Dedifferentiated amniotic fluid mesenchymal stem cell (primary cell): ENCODE measurements at regions not wholly inside any gene's neighbourhood (a gene's known extent, or its start where the extent isn't known, plus 50 kb on each side); places are given as distances from the start of the nearest gene placed in this dataset.
A peak's percentile ranks its signal among the peaks of the same experiment; 100 is the strongest.

Experiments used
- DNase-seq: peaks from one replicate; pipeline ENCODE4 v3.0.0-alpha.2; 2016; ENCODE audit errors: extremely low spot score

- no peak for DNase-seq
Measured at GRCh38 chr7:68424658-68425297, 1173.5 kb upstream of the AUTS2 start.

- no peak for DNase-seq
Measured at GRCh38 chr7:68425377-68425776, 1172.9 kb upstream of the AUTS2 start.

GRCh38 chr7:68429411-68430117 is 1168.7 kb upstream of the AUTS2 start:
- no peak for DNase-seq

- no peak for DNase-seq
Measured at GRCh38 chr7:68432585-68432984, 1165.7 kb upstream of the AUTS2 start.

DNA sequence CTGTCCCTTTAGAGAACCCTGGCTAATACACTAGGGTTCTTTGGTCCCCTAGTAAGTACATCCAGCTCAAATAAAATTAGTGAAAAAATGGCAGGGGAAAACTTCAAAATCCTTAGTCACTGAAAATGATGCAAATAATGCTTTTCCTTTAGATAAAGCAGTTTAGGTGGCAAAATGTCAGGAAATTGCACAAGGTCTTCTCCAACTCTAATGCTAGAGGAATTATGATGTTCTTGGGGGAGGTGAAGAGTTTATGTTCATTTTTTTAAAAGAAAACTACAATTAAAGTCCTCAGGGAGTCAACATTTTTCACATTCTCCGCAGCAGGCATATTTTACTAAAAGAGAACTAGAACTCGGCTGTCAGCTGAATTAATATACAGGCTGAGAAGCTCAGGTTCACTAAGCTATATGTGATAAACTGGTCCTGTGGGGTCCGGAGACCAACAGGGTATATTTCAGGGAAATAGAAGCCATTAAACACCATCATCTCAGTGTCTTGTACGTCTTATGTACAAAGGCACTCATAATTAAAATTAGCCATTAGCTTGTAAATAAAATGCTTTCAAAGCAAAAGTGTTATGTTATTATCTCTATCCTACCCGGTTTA is 1164.7 kb upstream of the AUTS2 start:
- peak; percentile 44 for DNase-seq

- DNase-seq, result no peak
Measured at GRCh38 chr7:68434857-68435256, 1163.4 kb upstream of the AUTS2 start.

DNA sequence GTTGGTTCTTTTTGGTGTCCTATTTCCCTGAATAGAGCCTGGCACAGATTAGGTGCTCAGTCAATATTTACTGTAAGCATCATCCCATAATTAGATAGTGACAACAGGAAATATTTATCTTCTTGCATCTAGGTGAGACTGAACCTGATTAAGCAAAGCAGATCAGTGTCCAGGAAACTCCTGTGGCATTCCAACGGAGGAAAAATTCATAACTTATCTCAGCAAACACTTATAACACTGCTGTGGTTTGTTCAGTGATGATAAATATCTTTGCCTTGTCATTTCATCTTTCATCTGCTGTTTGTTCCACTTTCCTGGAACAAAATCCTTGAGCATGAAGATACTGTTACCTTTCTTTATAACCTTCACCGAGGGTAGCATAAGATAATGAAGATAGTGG is 1160.3 kb upstream of the AUTS2 start:
- DNase-seq, result no peak

DNA sequence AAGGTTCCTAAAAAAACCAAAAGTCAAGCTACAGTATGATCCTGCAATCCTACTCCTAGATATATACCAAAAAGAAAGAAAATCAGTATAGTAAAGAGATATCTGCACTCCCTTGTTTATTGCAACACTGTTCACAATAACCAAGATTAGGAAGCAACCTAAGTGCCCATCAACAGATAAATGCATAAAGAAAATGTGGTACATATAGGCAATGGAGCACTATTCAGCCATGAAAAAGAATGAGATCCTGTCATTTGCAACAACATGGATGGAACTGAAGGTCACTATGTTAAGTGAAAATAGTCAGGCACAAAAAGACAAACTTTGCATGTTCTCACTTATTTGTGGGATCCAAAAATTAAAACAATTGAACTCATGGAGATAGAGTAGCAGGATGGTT is 1159.5 kb upstream of the AUTS2 start:
- no peak for DNase-seq

- DNase-seq, result no peak
Measured at GRCh38 chr7:68439897-68440296, 1158.4 kb upstream of the AUTS2 start.

- no peak for DNase-seq
Measured at GRCh38 chr7:68440866-68441265, 1157.4 kb upstream of the AUTS2 start.

- no peak for DNase-seq
Measured at GRCh38 chr7:68441645-68442044, 1156.6 kb upstream of the AUTS2 start.

- no peak for DNase-seq
Measured at GRCh38 chr7:68442931-68443631, 1155.2 kb upstream of the AUTS2 start.

- DNase-seq, result no peak
Measured at GRCh38 chr7:68444042-68444441, 1154.2 kb upstream of the AUTS2 start.

GRCh38 chr7:68444956-68445355 is 1153.3 kb upstream of the AUTS2 start:
- no peak for DNase-seq

GRCh38 chr7:68446183-68446582 is 1152.1 kb upstream of the AUTS2 start:
- no peak for DNase-seq

DNA sequence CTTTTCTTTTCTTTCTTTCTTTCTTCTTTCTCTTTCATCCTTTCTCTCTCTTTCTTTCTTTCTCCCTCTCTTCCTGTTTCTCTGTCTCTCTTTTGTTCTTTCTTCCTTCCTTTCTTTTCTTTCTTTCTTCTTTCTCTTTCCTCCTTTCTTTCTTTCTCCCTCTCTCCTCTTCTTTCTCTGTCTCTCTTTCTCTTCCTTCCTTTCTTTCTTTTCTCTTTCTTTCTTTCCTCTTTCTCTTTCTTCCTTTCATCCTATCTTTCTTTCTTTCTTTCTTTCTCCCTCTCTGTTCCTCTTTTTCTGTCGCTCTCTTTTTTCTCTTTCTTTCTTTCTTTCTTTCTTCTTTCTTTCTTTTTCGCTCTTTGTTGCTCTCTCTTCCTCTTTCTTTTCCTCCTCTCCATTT is 1149.2 kb upstream of the AUTS2 start:
- no peak for DNase-seq

DNA sequence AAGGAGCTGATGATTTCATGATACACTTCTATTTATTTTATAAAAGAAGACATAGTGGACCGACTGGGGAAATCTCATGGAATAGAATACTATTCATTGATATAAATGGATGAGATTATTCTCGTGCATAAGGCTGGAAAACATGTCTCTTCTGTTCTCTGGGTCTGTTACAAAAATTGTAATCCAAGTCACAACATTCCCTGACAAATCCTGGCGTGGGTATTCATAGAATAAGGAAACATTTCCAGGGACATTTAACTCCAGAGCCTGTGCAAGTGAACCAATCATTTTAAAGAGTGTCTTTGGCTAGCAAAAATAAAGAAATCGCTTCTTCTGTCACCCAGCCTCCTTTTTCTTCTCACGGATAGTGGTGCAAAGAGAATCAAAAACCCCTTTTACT is 1148.5 kb upstream of the AUTS2 start:
- no peak for DNase-seq

GRCh38 chr7:68454931-68455330 is 1143.3 kb upstream of the AUTS2 start:
- DNase-seq, result no peak

GRCh38 chr7:68456469-68456868 is 1141.8 kb upstream of the AUTS2 start:
- DNase-seq, result no peak

GRCh38 chr7:68457481-68457880 is 1140.8 kb upstream of the AUTS2 start:
- DNase-seq, result no peak

DNA sequence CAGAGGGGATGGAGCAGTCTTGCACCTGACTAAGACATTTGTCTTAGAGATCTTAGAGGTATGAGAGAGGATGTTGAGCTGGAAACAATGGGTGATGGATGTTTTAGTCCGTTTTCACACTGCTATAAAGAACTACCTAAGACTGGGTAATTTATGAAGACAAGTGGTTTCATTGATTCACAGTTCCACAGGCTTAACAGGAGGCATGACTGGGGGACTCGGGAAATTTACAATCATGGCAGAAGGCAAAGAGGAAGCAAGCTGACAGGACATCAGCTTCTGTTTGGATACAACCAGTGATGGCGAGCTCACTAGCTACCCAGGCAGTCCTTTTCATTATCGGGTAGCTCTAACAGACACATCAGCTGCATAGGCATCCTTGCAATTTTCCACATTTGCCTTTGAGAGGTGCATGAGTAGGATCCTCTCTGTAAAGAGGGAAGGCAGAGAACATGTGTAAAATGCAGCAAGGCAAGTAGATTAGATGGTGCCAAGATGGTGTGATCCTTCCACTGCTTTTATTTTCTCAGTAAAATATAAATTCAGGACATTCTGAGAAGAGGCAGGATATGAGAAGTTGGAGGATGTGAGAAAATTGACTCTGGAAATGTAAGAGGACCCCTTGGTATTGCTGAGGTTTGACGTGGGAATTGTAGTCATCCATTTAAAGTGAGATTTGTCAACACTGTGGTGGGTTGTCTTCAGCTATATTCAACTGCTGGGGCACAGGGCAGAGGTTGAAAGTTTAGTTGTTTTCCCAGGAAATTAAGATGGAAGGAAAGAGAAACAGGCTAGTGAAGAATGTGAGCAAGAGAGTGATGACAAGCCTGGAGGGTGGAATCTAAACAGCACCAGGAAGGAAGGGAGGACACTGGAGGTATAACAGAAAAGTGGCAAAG is 1140.0 kb upstream of the AUTS2 start:
- no peak for DNase-seq

DNA sequence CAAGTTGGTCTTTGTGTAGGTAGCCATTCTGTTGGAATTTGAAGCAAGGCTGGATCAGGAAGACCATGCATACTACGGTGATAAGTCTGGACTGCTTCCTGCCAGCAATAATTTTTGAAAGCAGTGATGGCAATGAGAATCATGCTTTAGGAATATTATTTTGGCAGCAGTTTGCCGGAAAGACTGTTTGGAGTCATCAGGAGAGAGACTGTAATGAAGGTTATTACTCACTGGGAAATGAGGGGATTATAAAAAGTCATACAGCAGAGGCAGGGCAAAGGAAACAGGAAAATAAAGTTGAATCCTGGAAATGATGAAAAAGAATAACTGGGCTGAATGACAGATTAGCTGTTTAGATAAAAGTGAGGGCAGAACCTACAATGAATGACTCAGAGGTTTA is 1136.8 kb upstream of the AUTS2 start:
- DNase-seq, result peak; percentile 36
